ENCODE measurements at regions not wholly inside any gene's neighbourhood (a gene's known extent, or its start where the extent isn't known, plus 50 kb on each side); places are given as distances from the start of the nearest gene placed in this dataset.

DNA sequence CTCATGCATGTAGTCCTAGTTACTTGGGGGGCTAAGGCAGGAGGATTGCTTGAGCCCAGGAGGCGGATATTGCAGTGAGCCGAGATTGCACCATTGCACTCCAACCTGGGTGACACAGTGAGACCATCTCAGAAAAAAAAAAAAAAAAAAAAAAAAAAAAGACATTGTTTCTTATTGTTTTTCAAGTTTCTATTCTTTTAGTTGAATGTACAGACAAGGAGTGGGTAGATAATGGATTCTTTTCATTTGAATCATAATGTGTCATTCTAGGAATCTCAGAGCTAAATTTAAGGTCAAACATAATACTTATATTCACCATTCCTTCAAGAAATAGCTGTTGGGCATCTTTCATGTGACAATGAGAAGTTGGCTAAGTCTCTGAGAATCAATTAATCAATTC lies 157.0 kb upstream of the C21orf91 start:
- ChIA-PET CTCF (no interaction called here), POLR2A (no interaction called here)
- Histone ChIP-seq H3K9me3 (ENCODE audit: control insufficient read depth, insufficient read depth, low read depth, low read length) (no peaks in the 10 kb centered on the region), H3K4me3 (ENCODE audit: low read depth, low read length) (no peak overlapping the region), H3K27ac (ENCODE audit: extremely low read depth, low read depth, low read length) (no peak overlapping the region), H3K4me1 (ENCODE audit: control insufficient read depth, insufficient read depth, low read length) (no peaks in the 10 kb centered on the region), H3K36me3 (ENCODE audit: control insufficient read depth in 2 of 2, insufficient read depth in 1 of 2, low read length in 2 of 2) (no peaks in the 10 kb centered on the region)
- TF ChIP-seq ZNF837 (tag by site-specific recombination; IDR thresholded peaks at IDR 0.05), result no peak
- no peak for TF ChIP-seq ZNF624 (tag by site-specific recombination; IDR thresholded peaks at IDR 0.05)
- no peak for TF ChIP-seq ZNF664 (tag by site-specific recombination; IDR thresholded peaks at IDR 0.05)
- no peak for TF ChIP-seq ZNF175 (tag by site-specific recombination; IDR thresholded peaks at IDR 0.05)
- TF ChIP-seq ZNF623 (tag by site-specific recombination; IDR thresholded peaks at IDR 0.05), result no peak
- no peak for TF ChIP-seq ZNF660 (tag by site-specific recombination; IDR thresholded peaks at IDR 0.05)
- no peak for TF ChIP-seq ZNF645 (tag by site-specific recombination; IDR thresholded peaks at IDR 0.05)
- TF ChIP-seq ZNF529 (tag by site-specific recombination; IDR thresholded peaks at IDR 0.05; ENCODE audit: insufficient replicate concordance), result no peak
- TF ChIP-seq WT1 (tag by site-specific recombination; IDR thresholded peaks at IDR 0.05), result no peak
- TF ChIP-seq ZFHX2 (tag by site-specific recombination; conservative IDR thresholded peaks at IDR 0.05), result no peak
- no peak for TF ChIP-seq OVOL3 (tag by site-specific recombination; IDR thresholded peaks at IDR 0.05)
- TF ChIP-seq BCL11B (tag by site-specific recombination; IDR thresholded peaks at IDR 0.05; ENCODE audit: low read depth), result no peak
- TF ChIP-seq ZNF596 (tag by site-specific recombination; IDR thresholded peaks at IDR 0.05), result no peak
- TF ChIP-seq ZNF610 (tag by site-specific recombination; IDR thresholded peaks at IDR 0.05; ENCODE audit: borderline replicate concordance), result no peak
- no peak for TF ChIP-seq ZNF501 (tag by site-specific recombination; IDR thresholded peaks at IDR 0.05)
- no peak for TF ChIP-seq ZNF223 (tag by site-specific recombination; IDR thresholded peaks at IDR 0.05)
- no peak for TF ChIP-seq IKZF3 (tag by site-specific recombination; IDR thresholded peaks at IDR 0.05)

GRCh38 chr21:17967319-17967718 lies 148.2 kb upstream of the C21orf91 start:
- H3K9me3 ChIP-seq (ENCODE audit: control insufficient read depth, insufficient read depth, low read depth, low read length), result no peaks in the 10 kb centered on the region
- no peaks in the 10 kb centered on the region for H3K4me1 ChIP-seq (ENCODE audit: control insufficient read depth, insufficient read depth, low read length)
- POLR2A ChIA-PET, result no interaction called here
- no peak overlapping the region for H3K4me3 ChIP-seq (ENCODE audit: low read depth, low read length)
- no peak overlapping the region for H3K27ac ChIP-seq (ENCODE audit: extremely low read depth, low read depth, low read length)
- CTCF ChIA-PET, result no interaction called here
- no peaks in the 10 kb centered on the region for H3K36me3 ChIP-seq (ENCODE audit: control insufficient read depth in 2 of 2, insufficient read depth in 1 of 2, low read length in 2 of 2)
- no peak for TF ChIP-seq ZNF302 (tag by site-specific recombination; IDR thresholded peaks at IDR 0.05; ENCODE audit: low read depth)
- no peak for TF ChIP-seq ZNF174 (tag by site-specific recombination; IDR thresholded peaks at IDR 0.05)
- TF ChIP-seq ZNF768 (tag by site-specific recombination; IDR thresholded peaks at IDR 0.05), result no peak
- no peak for TF ChIP-seq GLI2 (tag by site-specific recombination; IDR thresholded peaks at IDR 0.05; ENCODE audit: borderline replicate concordance, low read depth)
- no peak for TF ChIP-seq ZNF777 (tag by site-specific recombination; IDR thresholded peaks at IDR 0.05; ENCODE audit: borderline replicate concordance)
- no peak for TF ChIP-seq KLF10 (tag by site-specific recombination; IDR thresholded peaks at IDR 0.05)
- no peak for TF ChIP-seq ZNF510 (tag by site-specific recombination; IDR thresholded peaks at IDR 0.05; ENCODE audit: insufficient replicate concordance)
- TF ChIP-seq ZIC2 (tag by site-specific recombination; IDR thresholded peaks at IDR 0.05), result no peak
- TF ChIP-seq ZSCAN16 (tag by site-specific recombination; IDR thresholded peaks at IDR 0.05), result no peak
- TF ChIP-seq, protein P1, sequence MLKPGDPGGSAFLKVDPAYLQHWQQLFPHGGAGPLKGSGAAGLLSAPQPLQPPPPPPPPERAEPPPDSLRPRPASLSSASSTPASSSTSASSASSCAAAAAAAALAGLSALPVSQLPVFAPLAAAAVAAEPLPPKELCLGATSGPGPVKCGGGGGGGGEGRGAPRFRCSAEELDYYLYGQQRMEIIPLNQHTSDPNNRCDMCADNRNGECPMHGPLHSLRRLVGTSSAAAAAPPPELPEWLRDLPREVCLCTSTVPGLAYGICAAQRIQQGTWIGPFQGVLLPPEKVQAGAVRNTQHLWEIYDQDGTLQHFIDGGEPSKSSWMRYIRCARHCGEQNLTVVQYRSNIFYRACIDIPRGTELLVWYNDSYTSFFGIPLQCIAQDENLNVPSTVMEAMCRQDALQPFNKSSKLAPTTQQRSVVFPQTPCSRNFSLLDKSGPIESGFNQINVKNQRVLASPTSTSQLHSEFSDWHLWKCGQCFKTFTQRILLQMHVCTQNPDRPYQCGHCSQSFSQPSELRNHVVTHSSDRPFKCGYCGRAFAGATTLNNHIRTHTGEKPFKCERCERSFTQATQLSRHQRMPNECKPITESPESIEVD (tag by site-specific recombination; IDR thresholded peaks at IDR 0.05), result no peak
- TF ChIP-seq ZNF121 (tag by site-specific recombination; IDR thresholded peaks at IDR 0.05), result no peak
- no peak for TF ChIP-seq ZEB2 (tag by site-specific recombination; IDR thresholded peaks at IDR 0.05)
- TF ChIP-seq, protein P2, sequence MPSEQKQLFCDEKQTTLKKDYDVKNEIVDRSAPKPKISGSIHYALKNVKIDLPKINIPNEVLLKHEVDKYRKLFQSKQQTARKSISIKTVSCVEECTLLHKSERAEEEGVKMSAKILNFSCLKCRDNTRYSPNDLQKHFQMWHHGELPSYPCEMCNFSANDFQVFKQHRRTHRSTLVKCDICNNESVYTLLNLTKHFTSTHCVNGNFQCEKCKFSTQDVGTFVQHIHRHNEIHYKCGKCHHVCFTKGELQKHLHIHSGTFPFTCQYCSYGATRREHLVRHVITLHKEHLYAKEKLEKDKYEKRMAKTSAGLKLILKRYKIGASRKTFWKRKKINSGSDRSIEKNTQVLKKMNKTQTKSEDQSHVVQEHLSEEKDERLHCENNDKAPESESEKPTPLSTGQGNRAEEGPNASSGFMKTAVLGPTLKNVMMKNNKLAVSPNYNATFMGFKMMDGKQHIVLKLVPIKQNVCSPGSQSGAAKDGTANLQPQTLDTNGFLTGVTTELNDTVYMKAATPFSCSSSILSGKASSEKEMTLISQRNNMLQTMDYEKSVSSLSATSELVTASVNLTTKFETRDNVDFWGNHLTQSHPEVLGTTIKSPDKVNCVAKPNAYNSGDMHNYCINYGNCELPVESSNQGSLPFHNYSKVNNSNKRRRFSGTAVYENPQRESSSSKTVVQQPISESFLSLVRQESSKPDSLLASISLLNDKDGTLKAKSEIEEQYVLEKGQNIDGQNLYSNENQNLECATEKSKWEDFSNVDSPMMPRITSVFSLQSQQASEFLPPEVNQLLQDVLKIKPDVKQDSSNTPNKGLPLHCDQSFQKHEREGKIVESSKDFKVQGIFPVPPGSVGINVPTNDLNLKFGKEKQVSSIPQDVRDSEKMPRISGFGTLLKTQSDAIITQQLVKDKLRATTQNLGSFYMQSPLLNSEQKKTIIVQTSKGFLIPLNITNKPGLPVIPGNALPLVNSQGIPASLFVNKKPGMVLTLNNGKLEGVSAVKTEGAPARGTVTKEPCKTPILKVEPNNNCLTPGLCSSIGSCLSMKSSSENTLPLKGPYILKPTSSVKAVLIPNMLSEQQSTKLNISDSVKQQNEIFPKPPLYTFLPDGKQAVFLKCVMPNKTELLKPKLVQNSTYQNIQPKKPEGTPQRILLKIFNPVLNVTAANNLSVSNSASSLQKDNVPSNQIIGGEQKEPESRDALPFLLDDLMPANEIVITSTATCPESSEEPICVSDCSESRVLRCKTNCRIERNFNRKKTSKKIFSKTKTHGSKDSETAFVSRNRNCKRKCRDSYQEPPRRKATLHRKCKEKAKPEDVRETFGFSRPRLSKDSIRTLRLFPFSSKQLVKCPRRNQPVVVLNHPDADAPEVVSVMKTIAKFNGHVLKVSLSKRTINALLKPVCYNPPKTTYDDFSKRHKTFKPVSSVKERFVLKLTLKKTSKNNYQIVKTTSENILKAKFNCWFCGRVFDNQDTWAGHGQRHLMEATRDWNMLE (tag by site-specific recombination; conservative IDR thresholded peaks at IDR 0.05; ENCODE audit: low read depth), result no peak
- TF ChIP-seq ZNF600 (tag by site-specific recombination; IDR thresholded peaks at IDR 0.05), result no peak
- TF ChIP-seq ZNF843 (tag by site-specific recombination; IDR thresholded peaks at IDR 0.05), result no peak
